COLO829 (cell line): ENCODE measurements at regions not wholly inside any gene's neighbourhood (a gene's known extent, or its start where the extent isn't known, plus 50 kb on each side); places are given as distances from the start of the nearest gene placed in this dataset.
"Not testable (repeated sequence)": the region's sequence is repeated elsewhere in the genome, so short reads cannot be mapped to it uniquely, and the experiment has no call there.

ENCODE experiments used
- DNase-seq: peaks from one replicate; pipeline ENCODE4 v3.0.0; 2012; ENCODE audit warnings: low spot score

GRCh38 chr10:28391283-28391682, 88.4 kb upstream of the MPP7 start:
- no peak for DNase-seq

- DNase-seq, result peak; percentile 14
These were observed 91.2 kb upstream of the MPP7 start for GRCh38 chr10:28393956-28394568.

GRCh38 chr10:28396331-28396730, 93.5 kb upstream of the MPP7 start:
- no peak for DNase-seq

- DNase-seq, result no peak
These were observed 94.4 kb upstream of the MPP7 start for GRCh38 chr10:28397229-28397628.

GRCh38 chr10:28400176-28400575, 97.3 kb upstream of the MPP7 start:
- no peak for DNase-seq

GRCh38 chr10:28400681-28401080, 97.8 kb upstream of the MPP7 start:
- no peak for DNase-seq

- DNase-seq, result not testable (repeated sequence)
These were observed 99.8 kb upstream of the MPP7 start for GRCh38 chr10:28402611-28403073.

GRCh38 chr10:28403090-28403489, 100.2 kb upstream of the MPP7 start:
- DNase-seq, result no peak

GRCh38 chr10:28408237-28408777, 105.4 kb upstream of the MPP7 start:
- DNase-seq, result no peak

- DNase-seq, result no peak
These were observed 107.7 kb upstream of the MPP7 start for GRCh38 chr10:28410420-28411135.

GRCh38 chr10:28411136-28411460, 108.2 kb upstream of the MPP7 start:
- DNase-seq, result no peak

- no peak for DNase-seq
These were observed 108.8 kb upstream of the MPP7 start for GRCh38 chr10:28411648-28412047.

- DNase-seq, result no peak
These were observed 114.8 kb upstream of the WAC start for GRCh38 chr10:28418069-28418468.

- DNase-seq, result no peak
These were observed 107.5 kb upstream of the WAC start for GRCh38 chr10:28425422-28425821.

- DNase-seq, result no peak
These were observed 106.3 kb upstream of the WAC start for GRCh38 chr10:28426392-28427159.

- no peak for DNase-seq
These were observed 105.5 kb upstream of the WAC start for GRCh38 chr10:28427376-28427775.

GRCh38 chr10:28429045-28429444, 103.9 kb upstream of the WAC start:
- no peak for DNase-seq

GRCh38 chr10:28429573-28430216, 103.2 kb upstream of the WAC start:
- DNase-seq, result no peak

GRCh38 chr10:28431139-28431538, 101.8 kb upstream of the WAC start:
- no peak for DNase-seq

- DNase-seq, result peak; percentile 76
These were observed 100.7 kb upstream of the WAC start for GRCh38 chr10:28432210-28432676.

- DNase-seq, result no peak
These were observed 98.9 kb upstream of the WAC start for GRCh38 chr10:28434063-28434462.

GRCh38 chr10:28442403-28442802, 90.5 kb upstream of the WAC start:
- no peak for DNase-seq
